ENCODE measurements at regions not wholly inside any gene's neighbourhood (a gene's known extent, or its start where the extent isn't known, plus 50 kb on each side); places are given as distances from the start of the nearest gene placed in this dataset.

DNA sequence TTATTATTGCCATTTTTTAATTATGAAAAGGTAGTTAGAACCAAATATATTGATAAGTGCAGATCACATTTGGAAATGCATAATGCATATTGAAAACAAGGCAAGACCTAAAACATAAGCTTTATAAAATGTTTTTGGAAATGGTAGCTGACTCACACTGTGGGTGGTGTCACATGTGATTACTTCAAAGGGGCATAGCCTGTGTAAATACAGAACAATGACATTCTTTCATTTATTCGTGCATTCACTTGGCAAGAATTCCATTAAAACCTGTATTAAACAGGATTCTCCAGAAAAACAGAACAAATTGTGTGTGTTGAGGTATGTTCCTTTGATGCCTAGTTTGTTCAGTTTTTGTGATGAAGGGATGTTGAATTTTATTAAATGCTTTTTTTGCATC, 427.3 kb upstream of the ST6GAL2 start:
- H3K4me3 ChIP-seq (ENCODE audit: low read depth, low read length) = no peak overlapping the region
- TF ChIP-seq, protein P1, sequence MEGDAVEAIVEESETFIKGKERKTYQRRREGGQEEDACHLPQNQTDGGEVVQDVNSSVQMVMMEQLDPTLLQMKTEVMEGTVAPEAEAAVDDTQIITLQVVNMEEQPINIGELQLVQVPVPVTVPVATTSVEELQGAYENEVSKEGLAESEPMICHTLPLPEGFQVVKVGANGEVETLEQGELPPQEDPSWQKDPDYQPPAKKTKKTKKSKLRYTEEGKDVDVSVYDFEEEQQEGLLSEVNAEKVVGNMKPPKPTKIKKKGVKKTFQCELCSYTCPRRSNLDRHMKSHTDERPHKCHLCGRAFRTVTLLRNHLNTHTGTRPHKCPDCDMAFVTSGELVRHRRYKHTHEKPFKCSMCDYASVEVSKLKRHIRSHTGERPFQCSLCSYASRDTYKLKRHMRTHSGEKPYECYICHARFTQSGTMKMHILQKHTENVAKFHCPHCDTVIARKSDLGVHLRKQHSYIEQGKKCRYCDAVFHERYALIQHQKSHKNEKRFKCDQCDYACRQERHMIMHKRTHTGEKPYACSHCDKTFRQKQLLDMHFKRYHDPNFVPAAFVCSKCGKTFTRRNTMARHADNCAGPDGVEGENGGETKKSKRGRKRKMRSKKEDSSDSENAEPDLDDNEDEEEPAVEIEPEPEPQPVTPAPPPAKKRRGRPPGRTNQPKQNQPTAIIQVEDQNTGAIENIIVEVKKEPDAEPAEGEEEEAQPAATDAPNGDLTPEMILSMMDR (IDR thresholded peaks at IDR 0.05; ENCODE audit: insufficient read depth, low read depth, low read length, missing control alignments) = no peak
- DNase-seq (ENCODE audit: low read depth) = no peak

DNA sequence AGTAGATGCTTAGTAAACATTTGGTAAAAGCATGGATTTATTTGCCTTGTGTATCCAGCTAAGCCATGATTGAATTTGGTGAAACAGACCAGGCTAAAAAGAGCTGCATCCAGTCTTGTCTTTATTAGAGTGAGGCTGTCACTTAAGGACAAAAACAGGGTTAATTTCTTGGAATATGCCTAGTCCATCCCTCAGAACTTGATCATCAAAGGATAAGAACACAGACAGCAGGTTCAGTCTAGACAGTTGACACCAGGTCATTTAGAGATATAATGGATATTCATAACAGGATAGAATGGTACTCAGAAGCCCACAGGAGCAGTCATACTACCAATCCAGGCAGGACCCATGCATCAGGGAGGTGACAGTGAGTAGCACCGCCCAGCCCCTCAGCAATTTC, 434.9 kb upstream of the ST6GAL2 start:
- DNase-seq (ENCODE audit: low read depth) = no peak
- TF ChIP-seq, protein P1 (IDR thresholded peaks at IDR 0.05; ENCODE audit: insufficient read depth, low read depth, low read length, missing control alignments) = no peak
- H3K4me3 ChIP-seq (ENCODE audit: low read depth, low read length) = no peak overlapping the region

DNA sequence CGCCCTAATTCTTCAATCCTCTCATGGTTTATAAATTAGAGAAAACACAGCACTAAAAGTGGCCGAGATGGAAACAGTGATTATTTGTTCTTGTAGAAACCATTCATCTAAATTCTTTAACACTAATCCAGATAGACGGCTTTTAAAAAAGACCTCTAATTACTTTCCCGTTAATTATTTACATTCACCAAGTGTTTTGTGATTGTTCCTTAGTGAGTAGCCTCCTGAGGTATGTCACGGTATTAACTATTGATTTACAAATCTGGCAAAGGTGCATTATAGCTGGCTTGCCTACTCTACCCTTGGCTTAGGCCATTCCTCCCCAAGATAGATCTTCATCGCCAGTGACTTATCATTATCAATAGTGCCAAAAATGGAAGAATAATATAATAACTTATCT, 436.4 kb upstream of the ST6GAL2 start:
- TF ChIP-seq, protein P1 (IDR thresholded peaks at IDR 0.05; ENCODE audit: insufficient read depth, low read depth, low read length, missing control alignments) = no peak
- no peak overlapping the region for H3K4me3 ChIP-seq (ENCODE audit: low read depth, low read length)
- no peak for DNase-seq (ENCODE audit: low read depth)

DNA sequence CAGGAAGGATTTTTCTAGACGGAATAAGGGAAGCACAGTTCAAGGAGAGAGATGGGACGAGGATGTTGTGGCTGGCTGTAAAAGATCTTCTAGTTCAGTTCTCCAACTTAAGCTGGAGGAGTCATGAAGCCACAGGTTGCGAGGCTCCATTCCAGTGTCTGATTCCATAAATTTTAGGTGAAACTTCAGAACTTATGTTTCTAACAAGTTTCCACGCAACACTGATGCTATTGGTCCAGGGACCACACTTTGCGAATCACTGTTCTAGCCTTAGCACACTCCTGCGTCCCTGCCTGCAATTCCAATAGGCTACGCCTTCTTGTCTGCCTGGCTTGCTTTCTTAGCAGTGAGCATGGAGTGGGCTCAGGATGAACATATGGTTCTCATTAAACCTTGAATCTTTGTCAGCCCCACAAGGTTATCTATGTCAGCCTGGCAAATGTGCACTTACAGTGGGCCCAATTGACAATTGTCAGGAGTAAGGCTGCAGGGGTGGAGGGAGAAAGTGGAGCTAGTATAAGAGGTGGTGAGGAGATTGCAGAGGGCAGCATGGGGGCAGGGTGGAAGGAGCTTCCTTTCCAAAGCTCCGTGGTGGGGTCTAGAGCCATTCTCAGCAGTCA, 438.1 kb upstream of the ST6GAL2 start:
- TF ChIP-seq, protein P1 (IDR thresholded peaks at IDR 0.05; ENCODE audit: insufficient read depth, low read depth, low read length, missing control alignments) = no peak
- DNase-seq (ENCODE audit: low read depth) = no peak
- no peak overlapping the region for H3K4me3 ChIP-seq (ENCODE audit: low read depth, low read length)

DNA sequence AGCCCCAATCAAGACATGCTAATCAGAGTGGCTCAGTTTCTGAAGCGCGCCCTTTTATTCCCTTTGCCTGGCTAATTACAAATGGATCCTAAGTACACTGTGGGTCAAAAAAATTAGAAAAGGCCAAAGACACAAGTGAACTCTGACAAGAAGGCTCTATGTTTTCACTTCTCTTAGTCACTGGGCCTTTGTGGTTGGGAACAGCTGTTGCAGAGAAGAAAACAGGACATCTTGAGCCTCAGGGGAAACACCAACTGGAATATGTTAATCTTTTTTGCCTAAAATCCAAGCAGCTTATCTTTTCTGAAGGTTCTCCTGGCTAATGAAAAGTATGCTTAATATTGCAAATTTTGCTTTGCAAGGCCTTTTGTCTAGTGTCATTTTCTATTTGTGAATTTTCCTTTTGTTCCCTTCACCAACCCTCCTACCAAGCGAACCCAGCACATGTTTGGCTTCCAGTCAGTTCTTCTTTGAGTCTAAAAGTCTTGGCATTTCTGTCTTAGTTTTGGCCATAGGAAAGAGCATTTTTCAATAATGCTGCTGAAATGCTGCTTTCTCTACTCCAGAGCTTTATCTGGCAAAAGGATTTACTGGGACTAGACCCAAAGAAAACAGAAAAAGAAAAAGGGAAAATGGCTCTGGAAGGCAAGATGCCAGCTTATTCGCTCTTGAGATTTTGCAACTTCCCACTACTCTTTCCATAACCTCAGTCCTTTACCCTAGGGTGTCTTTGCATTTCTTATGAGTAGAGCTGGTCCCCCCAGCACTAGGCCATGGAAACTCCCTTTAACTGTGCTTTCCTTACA, 440.2 kb upstream of the ST6GAL2 start:
- DNase-seq (ENCODE audit: low read depth) = no peak
- H3K4me3 ChIP-seq (ENCODE audit: low read depth, low read length) = no peak overlapping the region
- TF ChIP-seq, protein P1 (IDR thresholded peaks at IDR 0.05; ENCODE audit: insufficient read depth, low read depth, low read length, missing control alignments) = no peak

DNA sequence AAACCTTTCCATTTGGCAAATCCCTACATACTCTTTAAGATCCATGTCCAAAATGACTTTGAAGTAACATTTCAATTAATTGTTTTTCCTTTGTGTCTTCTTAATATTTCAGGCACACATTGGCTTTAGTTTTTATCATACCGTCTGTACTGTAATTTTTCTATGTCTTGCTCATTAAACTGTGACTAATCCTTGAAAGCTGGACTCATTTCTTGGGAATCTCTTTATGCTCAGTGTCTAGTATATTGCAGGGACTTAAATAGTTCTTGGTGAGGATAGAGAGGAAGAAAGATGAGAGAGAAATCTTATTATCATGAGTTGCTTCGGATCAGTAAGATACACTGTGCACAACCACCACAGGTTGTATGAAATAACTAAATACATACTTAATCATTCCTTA, 448.3 kb upstream of the ST6GAL2 start:
- no peak for DNase-seq (ENCODE audit: low read depth)
- H3K4me3 ChIP-seq (ENCODE audit: low read depth, low read length) = no peak overlapping the region
- TF ChIP-seq, protein P1 (IDR thresholded peaks at IDR 0.05; ENCODE audit: insufficient read depth, low read depth, low read length, missing control alignments) = no peak

Measured in GM12865 (cell line).